ENCODE measurements at regions not wholly inside any gene's neighbourhood (a gene's known extent, or its start where the extent isn't known, plus 50 kb on each side); places are given as distances from the start of the nearest gene placed in this dataset.

DNA sequence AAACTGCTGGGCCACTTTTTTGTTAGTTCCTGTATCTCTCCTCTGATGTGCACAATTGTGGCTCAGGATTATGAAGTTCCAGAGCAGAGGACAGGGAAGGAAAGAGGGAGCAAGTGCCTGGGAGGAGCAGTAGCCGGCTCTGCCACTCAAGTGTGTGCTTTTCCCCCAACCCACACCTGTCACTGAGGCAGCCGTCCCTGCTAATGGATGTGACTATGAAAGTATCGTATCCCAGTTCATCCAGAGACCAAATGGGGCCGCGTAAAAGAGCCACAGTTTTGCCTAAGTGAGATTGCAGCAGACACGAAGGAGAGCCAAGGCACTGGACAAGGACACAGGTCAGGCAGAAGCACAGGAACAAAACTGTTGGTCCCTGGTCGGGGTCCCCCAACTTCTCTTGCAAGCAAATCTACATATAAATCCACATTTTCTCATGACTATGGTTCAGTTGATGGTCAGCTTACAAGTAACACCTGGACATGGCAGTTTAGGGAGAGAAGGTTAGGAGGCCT is 204.7 kb downstream of the RHOU start:
- no peak for TF ChIP-seq EZH2 (IDR thresholded peaks at IDR 0.05; ENCODE audit: low read depth, unreplicated experiment)
- TF ChIP-seq STAT1 (IDR thresholded peaks at IDR 0.05; ENCODE audit: unreplicated experiment): no peak
- TF ChIP-seq, protein P1, sequence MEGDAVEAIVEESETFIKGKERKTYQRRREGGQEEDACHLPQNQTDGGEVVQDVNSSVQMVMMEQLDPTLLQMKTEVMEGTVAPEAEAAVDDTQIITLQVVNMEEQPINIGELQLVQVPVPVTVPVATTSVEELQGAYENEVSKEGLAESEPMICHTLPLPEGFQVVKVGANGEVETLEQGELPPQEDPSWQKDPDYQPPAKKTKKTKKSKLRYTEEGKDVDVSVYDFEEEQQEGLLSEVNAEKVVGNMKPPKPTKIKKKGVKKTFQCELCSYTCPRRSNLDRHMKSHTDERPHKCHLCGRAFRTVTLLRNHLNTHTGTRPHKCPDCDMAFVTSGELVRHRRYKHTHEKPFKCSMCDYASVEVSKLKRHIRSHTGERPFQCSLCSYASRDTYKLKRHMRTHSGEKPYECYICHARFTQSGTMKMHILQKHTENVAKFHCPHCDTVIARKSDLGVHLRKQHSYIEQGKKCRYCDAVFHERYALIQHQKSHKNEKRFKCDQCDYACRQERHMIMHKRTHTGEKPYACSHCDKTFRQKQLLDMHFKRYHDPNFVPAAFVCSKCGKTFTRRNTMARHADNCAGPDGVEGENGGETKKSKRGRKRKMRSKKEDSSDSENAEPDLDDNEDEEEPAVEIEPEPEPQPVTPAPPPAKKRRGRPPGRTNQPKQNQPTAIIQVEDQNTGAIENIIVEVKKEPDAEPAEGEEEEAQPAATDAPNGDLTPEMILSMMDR (conservative IDR thresholded peaks at IDR 0.05; ENCODE audit: low read depth in 2 of 2): no peak
- TF ChIP-seq, protein P2, sequence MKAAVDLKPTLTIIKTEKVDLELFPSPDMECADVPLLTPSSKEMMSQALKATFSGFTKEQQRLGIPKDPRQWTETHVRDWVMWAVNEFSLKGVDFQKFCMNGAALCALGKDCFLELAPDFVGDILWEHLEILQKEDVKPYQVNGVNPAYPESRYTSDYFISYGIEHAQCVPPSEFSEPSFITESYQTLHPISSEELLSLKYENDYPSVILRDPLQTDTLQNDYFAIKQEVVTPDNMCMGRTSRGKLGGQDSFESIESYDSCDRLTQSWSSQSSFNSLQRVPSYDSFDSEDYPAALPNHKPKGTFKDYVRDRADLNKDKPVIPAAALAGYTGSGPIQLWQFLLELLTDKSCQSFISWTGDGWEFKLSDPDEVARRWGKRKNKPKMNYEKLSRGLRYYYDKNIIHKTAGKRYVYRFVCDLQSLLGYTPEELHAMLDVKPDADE (IDR thresholded peaks at IDR 0.05): no peak
- TF ChIP-seq POLR2AphosphoS5 (IDR thresholded peaks at IDR 0.05; ENCODE audit: low read depth): no peak
- TF ChIP-seq EZH2phosphoT487 (IDR thresholded peaks at IDR 0.05; ENCODE audit: unreplicated experiment): no peak
- no peak for TF ChIP-seq CREB1 (CRISPR knock-in tag; IDR thresholded peaks at IDR 0.05; ENCODE audit: low read depth)
- TF ChIP-seq, protein P3, sequence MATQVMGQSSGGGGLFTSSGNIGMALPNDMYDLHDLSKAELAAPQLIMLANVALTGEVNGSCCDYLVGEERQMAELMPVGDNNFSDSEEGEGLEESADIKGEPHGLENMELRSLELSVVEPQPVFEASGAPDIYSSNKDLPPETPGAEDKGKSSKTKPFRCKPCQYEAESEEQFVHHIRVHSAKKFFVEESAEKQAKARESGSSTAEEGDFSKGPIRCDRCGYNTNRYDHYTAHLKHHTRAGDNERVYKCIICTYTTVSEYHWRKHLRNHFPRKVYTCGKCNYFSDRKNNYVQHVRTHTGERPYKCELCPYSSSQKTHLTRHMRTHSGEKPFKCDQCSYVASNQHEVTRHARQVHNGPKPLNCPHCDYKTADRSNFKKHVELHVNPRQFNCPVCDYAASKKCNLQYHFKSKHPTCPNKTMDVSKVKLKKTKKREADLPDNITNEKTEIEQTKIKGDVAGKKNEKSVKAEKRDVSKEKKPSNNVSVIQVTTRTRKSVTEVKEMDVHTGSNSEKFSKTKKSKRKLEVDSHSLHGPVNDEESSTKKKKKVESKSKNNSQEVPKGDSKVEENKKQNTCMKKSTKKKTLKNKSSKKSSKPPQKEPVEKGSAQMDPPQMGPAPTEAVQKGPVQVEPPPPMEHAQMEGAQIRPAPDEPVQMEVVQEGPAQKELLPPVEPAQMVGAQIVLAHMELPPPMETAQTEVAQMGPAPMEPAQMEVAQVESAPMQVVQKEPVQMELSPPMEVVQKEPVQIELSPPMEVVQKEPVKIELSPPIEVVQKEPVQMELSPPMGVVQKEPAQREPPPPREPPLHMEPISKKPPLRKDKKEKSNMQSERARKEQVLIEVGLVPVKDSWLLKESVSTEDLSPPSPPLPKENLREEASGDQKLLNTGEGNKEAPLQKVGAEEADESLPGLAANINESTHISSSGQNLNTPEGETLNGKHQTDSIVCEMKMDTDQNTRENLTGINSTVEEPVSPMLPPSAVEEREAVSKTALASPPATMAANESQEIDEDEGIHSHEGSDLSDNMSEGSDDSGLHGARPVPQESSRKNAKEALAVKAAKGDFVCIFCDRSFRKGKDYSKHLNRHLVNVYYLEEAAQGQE (IDR thresholded peaks at IDR 0.05; ENCODE audit: unreplicated experiment): no peak

All from GM23338 (cell line).